ELR (cell line): ENCODE measurements at regions not wholly inside any gene's neighbourhood (a gene's known extent, or its start where the extent isn't known, plus 50 kb on each side); places are given as distances from the start of the nearest gene placed in this dataset.

ENCODE experiments used
- DNase-seq: peaks from one replicate; pipeline ENCODE4 v3.0.0-alpha.2; 2015; ENCODE audit warnings: low read depth

GRCh38 chrX:44470816-44471215, 71.8 kb downstream of the FUNDC1 start:
- no peak for DNase-seq

GRCh38 chrX:44462850-44463249, 79.8 kb downstream of the FUNDC1 start:
- DNase-seq = peak; percentile 5

GRCh38 chrX:44459501-44459900, 83.2 kb downstream of the FUNDC1 start:
- peak; percentile 46 for DNase-seq

GRCh38 chrX:44456685-44457084, 86.0 kb downstream of the FUNDC1 start:
- no peak for DNase-seq

- DNase-seq = no peak
These were observed 91.6 kb downstream of the FUNDC1 start for GRCh38 chrX:44451056-44451455.

GRCh38 chrX:44447214-44447613, 95.4 kb downstream of the FUNDC1 start:
- DNase-seq = no peak

GRCh38 chrX:44440006-44440405, 96.5 kb upstream of the EFHC2 start:
- no peak for DNase-seq

- no peak for DNase-seq
These were observed 95.8 kb upstream of the EFHC2 start for GRCh38 chrX:44439242-44439794.

- no peak for DNase-seq
These were observed 91.6 kb upstream of the EFHC2 start for GRCh38 chrX:44435047-44435446.

GRCh38 chrX:44433556-44433955, 90.1 kb upstream of the EFHC2 start:
- DNase-seq = no peak

GRCh38 chrX:44432641-44433040, 89.2 kb upstream of the EFHC2 start:
- peak; percentile 13 for DNase-seq

GRCh38 chrX:44431194-44431593, 87.7 kb upstream of the EFHC2 start:
- peak; percentile 59 for DNase-seq

GRCh38 chrX:44428989-44429627, 85.6 kb upstream of the EFHC2 start:
- DNase-seq = no peak

- peak; percentile 47 for DNase-seq
These were observed 79.2 kb upstream of the EFHC2 start for GRCh38 chrX:44422631-44423030.

- no peak for DNase-seq
These were observed 72.3 kb upstream of the EFHC2 start for GRCh38 chrX:44415639-44416386.

- DNase-seq = peak; percentile 44
These were observed 57.7 kb upstream of the EFHC2 start for GRCh38 chrX:44401151-44401550.

GRCh38 chrX:44400588-44400987, 57.1 kb upstream of the EFHC2 start:
- DNase-seq = peak; percentile 93

- no peak for DNase-seq
These were observed 56.7 kb upstream of the EFHC2 start for GRCh38 chrX:44400161-44400560.
